HAP-1 (cell line): ENCODE measurements at regions not wholly inside any gene's neighbourhood (a gene's known extent, or its start where the extent isn't known, plus 50 kb on each side); places are given as distances from the start of the nearest gene placed in this dataset.
"Not testable (repeated sequence)": the region's sequence is repeated elsewhere in the genome, so short reads cannot be mapped to it uniquely, and the experiment has no call there.

ENCODE experiments used
- DNase-seq, 2 experiments: peaks; one replicate each; pipeline ENCODE4 v3.0.0-alpha.2; 2016 to 2020; ENCODE audit warnings: low spot score in 2 of 2
- H3K27me3 ChIP-seq: fragments of 250-450 bp; sonication (Bioruptor Pico); 2 replicates; pipeline ENCODE4 v1.5.1; 2020; ENCODE audit warnings: low read depth, mild to moderate bottlenecking, moderate library complexity
- H3K36me3 ChIP-seq: fragments of 250-450 bp; sonication (Bioruptor Pico); replicated peaks from 2 replicates; pipeline ENCODE4 v1.5.1; 2020; ENCODE audit warnings: mild to moderate bottlenecking
- H3K4me1 ChIP-seq: fragments of 250-450 bp; sonication (Bioruptor Pico); 2 replicates; pipeline ENCODE4 v1.5.1; 2020; ENCODE audit warnings: mild to moderate bottlenecking
- H3K4me3 ChIP-seq: fragments of 250-450 bp; sonication (Bioruptor Pico); 2 replicates; pipeline ENCODE4 v1.5.1; 2020; ENCODE audit warnings: mild to moderate bottlenecking, moderate library complexity
- H3K9me3 ChIP-seq: fragments of 250-450 bp; sonication (Bioruptor Pico); 2 replicates; pipeline ENCODE4 v1.5.1; 2020; ENCODE audit warnings: mild to moderate bottlenecking, moderate library complexity
- in situ Hi-C: fragments of 300-500 bp; cut with MboI; formaldehyde crosslinking; loops from 3 replicates; pipeline ENCODE4 v1.14.3; 2020; ENCODE audit warnings: low sequenced_read_pairs, inconsistent platforms, mixed read lengths

DNA sequence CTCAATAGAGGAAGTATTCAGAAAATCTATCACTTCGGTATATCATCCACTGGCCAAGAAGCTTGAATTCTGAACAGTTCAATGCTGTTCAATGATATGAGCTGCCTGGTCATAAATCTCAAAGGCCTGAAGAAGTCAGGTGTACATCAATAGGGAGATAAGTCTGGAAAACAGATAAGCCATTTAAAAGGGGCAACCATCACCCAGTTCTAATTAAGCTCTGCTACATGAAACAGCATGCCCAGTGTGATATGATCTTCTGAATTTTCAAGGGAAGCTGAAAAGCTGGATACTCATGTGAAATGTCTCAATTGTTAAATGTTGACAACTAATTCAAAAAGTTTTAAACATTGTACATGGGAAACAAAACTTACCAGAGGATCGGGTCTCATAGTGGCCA lies 2020.7 kb upstream of the WWC1 start:
- DNase-seq: no peak
- Histone ChIP-seq H3K9me3 (no peaks in the 10 kb centered on the region), H3K4me3 (no peak overlapping the region), H3K27me3 (no peaks in the 10 kb centered on the region), H3K36me3 (no peaks in the 10 kb centered on the region), H3K4me1 (peaks cover 13% of the 10 kb centered on the region)
- in situ Hi-C loops: no loop called here

GRCh38 chr5:166276006-166276405 lies 2015.4 kb upstream of the WWC1 start:
- no peaks in the 10 kb centered on the region for H3K27me3 ChIP-seq
- peaks cover 12% of the 10 kb centered on the region for H3K4me1 ChIP-seq
- H3K9me3 ChIP-seq: no peaks in the 10 kb centered on the region
- H3K36me3 ChIP-seq: no peaks in the 10 kb centered on the region
- H3K4me3 ChIP-seq: no peak overlapping the region
- in situ Hi-C loops: no loop called here
- DNase-seq: no peak

DNA sequence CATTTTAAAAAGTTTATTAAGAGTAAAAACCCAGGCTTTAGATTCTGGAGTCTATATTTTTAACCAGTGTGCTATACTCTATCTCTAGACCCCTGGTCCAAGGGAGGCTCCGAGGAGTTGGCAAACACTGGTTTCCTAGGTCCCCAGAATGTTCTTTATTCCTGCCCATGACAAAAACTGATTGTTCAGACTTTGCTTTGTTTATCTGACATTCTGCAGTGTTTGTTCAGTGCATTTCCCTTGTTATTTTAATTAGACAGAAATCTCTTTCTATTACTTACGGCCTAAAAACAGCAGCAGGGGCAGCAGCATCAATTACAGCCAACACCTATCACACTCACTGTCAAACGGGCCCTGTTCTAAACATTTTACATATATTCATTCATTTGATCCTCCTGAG lies 2011.6 kb upstream of the WWC1 start:
- H3K36me3 ChIP-seq: no peaks in the 10 kb centered on the region
- H3K9me3 ChIP-seq: no peaks in the 10 kb centered on the region
- peaks cover 3% of the 10 kb centered on the region; the same call in 1 of the 2 replicates for H3K4me1 ChIP-seq
- in situ Hi-C loops: no loop called here
- no peaks in the 10 kb centered on the region for H3K27me3 ChIP-seq
- DNase-seq: peak; percentile 34 to 55
- no peak overlapping the region for H3K4me3 ChIP-seq

- H3K4me1 ChIP-seq: peaks cover 3% of the 10 kb centered on the region; the same call in 1 of the 2 replicates
- H3K9me3 ChIP-seq: no peaks in the 10 kb centered on the region
- DNase-seq: no peak
- in situ Hi-C loops: no loop called here
- no peak overlapping the region for H3K4me3 ChIP-seq
- no peaks in the 10 kb centered on the region for H3K27me3 ChIP-seq
- no peaks in the 10 kb centered on the region for H3K36me3 ChIP-seq
Measured at GRCh38 chr5:166281433-166281832, 2010.0 kb upstream of the WWC1 start.

- DNase-seq: no peak
- no peaks in the 10 kb centered on the region for H3K27me3 ChIP-seq
- peaks cover 6% of the 10 kb centered on the region; the same call in 1 of the 2 replicates for H3K4me1 ChIP-seq
- H3K36me3 ChIP-seq: no peaks in the 10 kb centered on the region
- H3K4me3 ChIP-seq: no peak overlapping the region
- in situ Hi-C loops: no loop called here
- H3K9me3 ChIP-seq: no peaks in the 10 kb centered on the region
Measured at GRCh38 chr5:166282939-166283338, 2008.5 kb upstream of the WWC1 start.

DNA sequence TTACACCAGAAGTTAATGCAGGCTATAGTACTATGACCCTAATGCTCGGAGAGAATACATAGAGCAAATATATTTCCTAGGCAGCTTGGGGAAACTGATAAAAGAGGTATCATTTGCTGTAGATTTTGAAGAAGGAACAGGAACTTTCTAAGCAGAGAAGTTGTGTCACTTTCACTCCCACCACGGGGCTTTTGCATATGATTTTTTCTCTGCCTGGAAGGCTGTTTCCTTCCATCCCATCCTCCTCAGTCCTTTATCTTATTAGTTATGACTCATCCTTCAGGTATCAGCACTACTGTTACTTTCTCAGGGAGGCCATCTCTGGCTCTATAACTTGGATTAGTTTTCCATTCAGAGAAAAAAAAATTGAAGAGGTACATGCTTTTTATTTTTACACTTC lies 2006.1 kb upstream of the WWC1 start:
- Histone ChIP-seq H3K36me3 (no peaks in the 10 kb centered on the region), H3K4me3 (no peak overlapping the region), H3K27me3 (no peaks in the 10 kb centered on the region), H3K9me3 (no peaks in the 10 kb centered on the region), H3K4me1 (peaks cover 6% of the 10 kb centered on the region; the same call in 1 of the 2 replicates)
- in situ Hi-C loops: no loop called here
- no peak for DNase-seq

- in situ Hi-C loops: no loop called here
- Histone ChIP-seq H3K27me3 (no peaks in the 10 kb centered on the region), H3K9me3 (no peaks in the 10 kb centered on the region), H3K4me1 (peaks cover 5% of the 10 kb centered on the region; the same call in 1 of the 2 replicates), H3K36me3 (no peaks in the 10 kb centered on the region), H3K4me3 (no peak overlapping the region)
- DNase-seq: no peak
Measured at GRCh38 chr5:166286832-166287231, 2004.6 kb upstream of the WWC1 start.

DNA sequence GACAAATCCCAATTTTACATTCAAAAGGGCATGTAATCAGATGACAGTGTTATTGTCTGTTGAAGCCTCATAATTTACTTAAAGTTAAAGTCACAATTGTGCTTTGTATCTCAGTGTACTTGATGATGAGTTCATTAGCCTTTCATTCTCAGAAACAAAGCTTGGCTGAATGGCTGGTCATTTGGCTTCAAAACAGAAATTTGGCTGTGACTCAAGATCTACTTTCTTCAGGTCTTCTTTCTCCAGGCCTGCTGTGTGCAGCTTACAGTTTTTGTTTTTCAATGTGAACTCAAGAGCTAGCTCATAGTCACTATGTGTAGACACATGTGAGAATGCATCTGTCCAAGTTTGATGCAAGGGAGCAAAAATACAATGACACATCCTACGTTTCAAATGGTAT lies 2003.6 kb upstream of the WWC1 start:
- Histone ChIP-seq H3K4me3 (no peak overlapping the region), H3K9me3 (no peaks in the 10 kb centered on the region), H3K4me1 (peaks cover 3% of the 10 kb centered on the region; the same call in 1 of the 2 replicates), H3K27me3 (no peaks in the 10 kb centered on the region), H3K36me3 (no peaks in the 10 kb centered on the region)
- in situ Hi-C loops: no loop called here
- DNase-seq: no peak

DNA sequence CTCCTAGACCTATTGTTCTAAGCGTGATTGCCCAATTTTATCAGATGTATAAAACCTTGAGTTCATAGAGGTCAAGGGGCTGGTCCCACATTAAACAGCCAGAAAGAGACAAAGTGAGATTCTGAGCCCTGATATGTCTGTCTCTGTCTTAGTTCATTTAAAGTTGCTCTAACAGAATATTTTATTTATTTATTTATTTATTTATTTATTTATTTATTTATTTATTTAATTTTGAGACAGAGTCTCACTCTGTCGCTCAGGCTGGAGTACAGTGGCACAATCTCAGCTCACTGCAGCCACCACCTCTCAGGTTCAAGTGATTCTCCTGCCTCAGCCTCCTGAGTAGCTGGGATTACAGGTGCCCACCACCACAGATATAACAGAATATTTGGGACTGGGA lies 1999.6 kb upstream of the WWC1 start:
- H3K27me3 ChIP-seq, in situ Hi-C loops, H3K4me1 ChIP-seq, H3K4me3 ChIP-seq, DNase-seq, H3K9me3 ChIP-seq, H3K36me3 ChIP-seq: not testable (repeated sequence)

DNA sequence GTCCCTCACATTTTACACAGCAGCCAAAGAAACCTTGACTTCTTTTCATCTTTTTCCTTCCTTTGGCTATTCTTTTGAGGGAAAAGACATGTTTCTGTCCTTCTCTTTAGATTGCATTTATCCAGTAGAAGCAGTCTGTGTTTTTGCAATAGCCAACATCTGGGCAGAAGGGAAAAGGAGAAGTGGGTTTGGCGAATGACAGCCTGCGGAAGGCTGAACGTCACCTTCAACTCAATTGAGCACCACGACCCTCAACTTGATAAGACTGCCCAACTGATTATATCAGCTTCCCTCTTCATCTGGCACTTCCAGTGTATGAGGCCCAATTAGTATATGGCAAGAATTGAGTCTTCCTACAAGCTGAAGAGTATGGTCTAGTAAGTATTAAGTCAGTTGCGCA lies 1997.6 kb upstream of the WWC1 start:
- in situ Hi-C loops: no loop called here
- peaks cover 4% of the 10 kb centered on the region for H3K4me1 ChIP-seq
- H3K27me3 ChIP-seq: no peaks in the 10 kb centered on the region
- no peaks in the 10 kb centered on the region for H3K9me3 ChIP-seq
- no peak for DNase-seq
- H3K4me3 ChIP-seq: no peak overlapping the region
- no peaks in the 10 kb centered on the region for H3K36me3 ChIP-seq

DNA sequence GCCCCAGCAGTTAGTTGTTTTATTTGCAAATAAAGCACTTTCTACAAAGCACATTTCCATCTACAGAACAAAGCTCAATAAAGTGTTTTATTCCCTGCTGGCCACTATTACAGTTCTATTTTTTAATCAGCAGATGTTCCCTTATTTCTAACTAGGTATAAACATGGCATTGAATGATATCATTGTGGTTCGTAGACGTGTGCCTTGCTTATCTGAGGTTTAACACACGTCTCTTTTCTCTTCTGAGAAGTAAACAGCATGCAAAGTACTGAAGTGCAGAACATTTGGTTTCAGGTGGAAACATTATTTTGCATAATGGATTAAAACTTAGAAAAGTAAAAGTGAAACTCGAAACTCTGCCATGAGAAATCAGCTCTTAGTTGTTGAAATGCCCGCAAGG lies 1989.3 kb upstream of the WWC1 start:
- Histone ChIP-seq H3K9me3 (peaks cover 3% of the 10 kb centered on the region; the same call in 1 of the 2 replicates), H3K36me3 (no peaks in the 10 kb centered on the region), H3K27me3 (no peaks in the 10 kb centered on the region), H3K4me3 (no peak overlapping the region), H3K4me1 (no peaks in the 10 kb centered on the region)
- no peak for DNase-seq
- in situ Hi-C loops: no loop called here

- H3K9me3 ChIP-seq: no peaks in the 10 kb centered on the region
- in situ Hi-C loops: no loop called here
Measured at GRCh38 chr5:166317425-166317824, 1974.0 kb upstream of the WWC1 start.

DNA sequence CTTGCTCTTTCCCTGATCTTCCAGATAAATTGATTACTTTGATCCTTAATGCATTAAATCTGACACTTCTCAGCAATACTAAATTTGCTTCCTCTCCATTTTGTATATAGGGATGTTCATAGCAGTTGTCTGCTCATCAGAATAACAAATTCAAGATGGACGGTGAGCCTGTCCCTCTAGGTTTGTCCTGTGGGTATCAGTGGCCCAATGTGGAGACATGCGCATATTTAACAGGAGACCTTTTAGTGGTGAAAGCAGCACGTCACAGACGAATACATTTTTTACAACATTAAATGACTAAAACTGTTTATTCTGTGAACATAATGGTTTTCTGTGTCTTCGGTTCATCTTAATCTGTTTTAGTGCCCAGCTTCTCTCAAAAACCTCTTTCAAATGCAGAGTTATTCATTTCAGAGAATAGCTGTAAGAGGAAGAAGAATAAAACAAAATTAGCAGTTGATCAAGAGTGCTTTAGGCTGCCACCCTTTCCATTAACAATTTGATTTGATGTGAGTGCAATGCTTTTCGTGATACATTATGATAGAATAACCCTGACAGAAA lies 1970.4 kb upstream of the WWC1 start:
- in situ Hi-C loops: no loop called here
- Histone ChIP-seq H3K4me3 (no peak overlapping the region), H3K36me3 (no peaks in the 10 kb centered on the region), H3K4me1 (peaks cover 40% of the 10 kb centered on the region), H3K9me3 (no peaks in the 10 kb centered on the region), H3K27me3 (no peaks in the 10 kb centered on the region)
- DNase-seq: peak; percentile 63 to 91

More at GRCh38 chr5:166317425-166317824, 1974.0 kb upstream of the WWC1 start:
- H3K4me1 ChIP-seq: peaks cover 30% of the 10 kb centered on the region
- H3K36me3 ChIP-seq: no peaks in the 10 kb centered on the region
- no peaks in the 10 kb centered on the region for H3K27me3 ChIP-seq
- H3K4me3 ChIP-seq: no peak overlapping the region
- DNase-seq: no peak

GRCh38 chr5:166324372-166324771 lies 1967.1 kb upstream of the WWC1 start:
- no peaks in the 10 kb centered on the region for H3K27me3 ChIP-seq
- no peaks in the 10 kb centered on the region for H3K36me3 ChIP-seq
- H3K4me1 ChIP-seq: peaks cover 40% of the 10 kb centered on the region
- in situ Hi-C loops: no loop called here
- DNase-seq: peak in 1 of 2 experiments; percentile 16
- no peak overlapping the region for H3K4me3 ChIP-seq
- no peaks in the 10 kb centered on the region for H3K9me3 ChIP-seq
